HCT116 (cell line): ENCODE measurements at regions not wholly inside any gene's neighbourhood (a gene's known extent, or its start where the extent isn't known, plus 50 kb on each side); places are given as distances from the start of the nearest gene placed in this dataset.

ENCODE experiments used
- CBX3 ChIP-seq: IDR thresholded peaks from 2 replicates; pipeline ENCODE4 v1.6.1; 2012; ENCODE audit warnings: low read depth
- CEBPB ChIP-seq: IDR thresholded peaks from 2 replicates; pipeline ENCODE4 v1.6.1; 2012; ENCODE audit warnings: low read depth
- CTCF ChIP-seq, 3 experiments: fragments of 200-600 bp in 1 of 3; sonication (generic) in 1 of 3; IDR thresholded peaks in 2 of 3; conservative IDR thresholded peaks in 1 of 3; 2 replicates each; pipeline ENCODE4 v1.5.1; 2012 to 2017; ENCODE audit warnings: low read depth in 2 of 3, low read length in 2 of 3, antibody characterized with exemption in 1 of 3, borderline replicate concordance in 1 of 3, control low read depth in 1 of 3, mild to moderate bottlenecking in 1 of 3, mixed read lengths in 1 of 3, mixed run types in 1 of 3, moderate library complexity in 1 of 3; ENCODE audit not compliant: insufficient read depth in 1 of 3
- EZH2 ChIP-seq: fragments of 200-600 bp; sonication (generic); IDR thresholded peaks from 2 replicates; pipeline ENCODE4 v1.6.1; 2017; ENCODE audit warnings: antibody characterized with exemption, mixed run types
- FOSL1 ChIP-seq: IDR thresholded peaks from 2 replicates; pipeline ENCODE4 v1.6.1; 2012; ENCODE audit warnings: low read depth
- MAX ChIP-seq: IDR thresholded peaks from 2 replicates; pipeline ENCODE4 v1.6.1; 2012
- POLR2A ChIP-seq: IDR thresholded peaks from 2 replicates; pipeline ENCODE4 v1.7.0; 2011; ENCODE audit warnings: borderline replicate concordance; ENCODE audit not compliant: insufficient read depth, insufficient read length; ENCODE audit errors: extremely low read depth
- POLR2AphosphoS5 ChIP-seq: IDR thresholded peaks from 2 replicates; pipeline ENCODE4 v1.6.1; 2011; ENCODE audit warnings: mild to moderate bottlenecking, low read depth, low read length, moderate library complexity
- SIN3A ChIP-seq: IDR thresholded peaks from 2 replicates; pipeline ENCODE4 v1.6.1; 2012; ENCODE audit warnings: low read depth
- ZFX ChIP-seq: fragments of 450-650 bp; IDR thresholded peaks from 2 replicates; pipeline ENCODE4 v1.6.1; 2017
- ZNF274 ChIP-seq: fragments of 200-500 bp; sonication (Bioruptor generic); IDR thresholded peaks from 2 replicates; pipeline ENCODE4 v1.6.1; 2014; ENCODE audit warnings: mild to moderate bottlenecking, low read depth, low read length, inconsistent platforms

DNA sequence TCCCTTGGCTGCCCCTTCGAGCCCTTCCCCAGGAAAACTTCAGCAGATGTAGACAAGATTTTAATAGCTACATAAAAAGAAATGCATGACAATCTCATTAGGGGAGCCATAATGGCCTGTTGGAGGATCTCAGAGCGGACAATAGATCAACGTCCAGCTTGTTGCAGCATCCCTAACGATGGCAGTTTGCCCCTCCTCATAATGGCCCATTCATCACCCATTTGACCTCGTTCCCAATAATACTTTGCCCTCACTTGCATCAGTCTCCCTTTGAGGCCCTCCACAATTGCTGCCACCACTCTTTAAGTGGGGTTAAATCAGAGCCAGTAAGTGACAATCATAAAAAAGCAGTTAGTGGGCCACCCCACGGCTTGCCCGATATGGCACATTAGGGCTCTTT is 84.7 kb upstream of the PCDH8 start:
- TF ChIP-seq CTCF (IDR thresholded peaks at IDR 0.05 in 2 of 3, conservative IDR thresholded peaks at IDR 0.05 in 1 of 3; ENCODE audit: borderline replicate concordance in 1 of 3, insufficient read depth in 1 of 3, low read depth in 2 of 3, low read length in 2 of 3) (no peak), SIN3A (no peak), CEBPB (no peak), POLR2A (no peak), POLR2AphosphoS5 (no peak), MAX (no peak), FOSL1 (no peak), ZFX (no peak), EZH2 (no peak), CBX3 (no peak), ZNF274 (no peak)
